GM12872 (cell line): ENCODE measurements at regions not wholly inside any gene's neighbourhood (a gene's known extent, or its start where the extent isn't known, plus 50 kb on each side); places are given as distances from the start of the nearest gene placed in this dataset.

Source experiments
- TF ChIP-seq, protein P1 (sequence below): IDR thresholded peaks from 3 replicates; pipeline ENCODE4 v1.5.1; 2011; ENCODE audit warnings: low read depth, mild to moderate bottlenecking, low read length, moderate library complexity; ENCODE audit not compliant: insufficient read depth

DNA sequence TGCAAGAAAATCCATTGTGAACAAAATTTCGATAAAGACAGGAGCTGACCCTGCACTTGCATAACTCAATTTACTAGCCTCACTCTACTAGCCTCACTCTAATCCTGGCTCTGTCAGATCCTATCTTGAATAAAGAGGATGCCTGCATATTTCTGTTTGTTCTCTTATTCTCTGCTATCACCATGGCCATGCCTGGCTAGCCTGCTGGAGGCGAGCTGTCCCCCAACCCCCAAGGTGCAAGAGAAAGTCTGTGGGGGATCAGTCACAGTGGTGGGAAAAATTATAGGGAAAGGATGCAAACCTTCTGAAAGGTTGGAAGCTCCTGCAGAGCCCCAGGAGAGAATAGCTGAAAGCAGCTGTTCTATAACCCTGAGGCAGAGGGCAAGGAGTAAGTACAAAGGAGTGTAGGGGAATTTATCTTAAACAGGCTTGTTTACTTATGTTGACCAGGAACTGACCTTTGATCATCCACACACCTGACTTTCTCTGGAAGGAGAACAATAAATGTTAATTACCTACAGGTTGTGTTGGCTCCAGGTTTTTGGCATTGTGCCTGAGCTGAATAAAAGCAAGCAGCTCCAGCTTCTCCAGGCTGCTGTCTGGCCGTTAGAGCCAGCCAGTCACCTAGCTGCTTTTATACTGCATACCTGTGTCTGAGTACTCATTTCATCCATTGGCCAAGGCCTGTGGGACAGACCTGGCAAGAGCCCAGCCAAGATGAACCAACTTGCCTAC, 137.7 kb upstream of the RASGRP1 start:
- TF ChIP-seq, protein P1, sequence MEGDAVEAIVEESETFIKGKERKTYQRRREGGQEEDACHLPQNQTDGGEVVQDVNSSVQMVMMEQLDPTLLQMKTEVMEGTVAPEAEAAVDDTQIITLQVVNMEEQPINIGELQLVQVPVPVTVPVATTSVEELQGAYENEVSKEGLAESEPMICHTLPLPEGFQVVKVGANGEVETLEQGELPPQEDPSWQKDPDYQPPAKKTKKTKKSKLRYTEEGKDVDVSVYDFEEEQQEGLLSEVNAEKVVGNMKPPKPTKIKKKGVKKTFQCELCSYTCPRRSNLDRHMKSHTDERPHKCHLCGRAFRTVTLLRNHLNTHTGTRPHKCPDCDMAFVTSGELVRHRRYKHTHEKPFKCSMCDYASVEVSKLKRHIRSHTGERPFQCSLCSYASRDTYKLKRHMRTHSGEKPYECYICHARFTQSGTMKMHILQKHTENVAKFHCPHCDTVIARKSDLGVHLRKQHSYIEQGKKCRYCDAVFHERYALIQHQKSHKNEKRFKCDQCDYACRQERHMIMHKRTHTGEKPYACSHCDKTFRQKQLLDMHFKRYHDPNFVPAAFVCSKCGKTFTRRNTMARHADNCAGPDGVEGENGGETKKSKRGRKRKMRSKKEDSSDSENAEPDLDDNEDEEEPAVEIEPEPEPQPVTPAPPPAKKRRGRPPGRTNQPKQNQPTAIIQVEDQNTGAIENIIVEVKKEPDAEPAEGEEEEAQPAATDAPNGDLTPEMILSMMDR: no peak

DNA sequence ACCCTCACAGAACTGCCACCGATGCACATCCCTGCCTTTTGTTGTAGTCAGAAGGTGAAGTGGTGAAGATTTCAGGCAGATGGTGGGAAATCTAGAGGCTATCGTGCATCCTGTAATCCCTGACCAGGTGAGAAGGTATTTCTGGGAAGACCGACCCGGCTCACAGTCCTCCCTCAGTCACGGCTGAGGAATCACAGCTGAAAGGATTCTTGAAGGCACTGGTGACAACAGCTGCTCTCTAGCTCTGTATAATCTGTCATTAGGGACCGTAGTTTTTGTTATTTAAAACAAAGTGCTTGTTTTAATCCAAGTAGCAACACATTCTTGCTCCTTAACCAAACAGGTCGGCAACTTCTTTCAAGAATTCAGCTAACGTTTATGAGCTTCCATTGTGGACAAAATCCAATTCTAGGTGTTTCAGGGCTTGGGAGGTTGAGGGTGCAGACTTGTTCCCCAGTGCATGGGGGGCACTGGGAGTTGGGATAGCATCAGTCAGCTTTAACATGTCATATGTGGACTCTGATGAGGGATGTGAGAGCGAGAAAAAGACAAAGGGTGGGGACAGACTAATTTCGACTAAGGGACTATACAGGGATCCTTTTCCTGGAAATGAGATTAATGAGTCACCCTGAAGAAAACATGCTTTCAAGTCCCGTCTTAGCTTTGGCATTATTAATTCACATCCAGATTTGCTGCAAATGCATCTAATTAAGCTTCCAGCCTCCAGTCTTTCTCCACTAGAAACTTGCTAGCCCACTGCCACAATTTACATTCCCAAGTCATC, 141.0 kb upstream of the RASGRP1 start:
- TF ChIP-seq, protein P1: no peak

DNA sequence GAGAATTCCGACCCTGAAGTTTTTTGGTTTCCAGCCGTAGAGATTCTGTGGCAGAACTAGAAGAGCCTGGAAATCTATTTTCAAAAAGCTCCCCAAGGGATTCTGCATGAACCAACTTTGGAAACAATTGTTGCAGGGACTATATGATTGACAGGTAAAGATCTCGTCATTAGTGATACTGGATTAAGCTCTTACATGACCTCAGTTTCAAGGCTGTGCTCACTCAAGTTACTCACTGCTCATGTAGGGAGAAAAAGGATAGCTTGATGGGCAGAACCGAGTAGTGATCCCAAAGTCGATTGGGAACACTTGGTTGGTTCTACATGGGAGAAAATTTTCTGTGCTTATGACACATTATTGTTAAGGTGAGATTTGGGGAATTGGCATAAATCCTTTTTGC, 142.3 kb upstream of the RASGRP1 start:
- TF ChIP-seq, protein P1: no peak

DNA sequence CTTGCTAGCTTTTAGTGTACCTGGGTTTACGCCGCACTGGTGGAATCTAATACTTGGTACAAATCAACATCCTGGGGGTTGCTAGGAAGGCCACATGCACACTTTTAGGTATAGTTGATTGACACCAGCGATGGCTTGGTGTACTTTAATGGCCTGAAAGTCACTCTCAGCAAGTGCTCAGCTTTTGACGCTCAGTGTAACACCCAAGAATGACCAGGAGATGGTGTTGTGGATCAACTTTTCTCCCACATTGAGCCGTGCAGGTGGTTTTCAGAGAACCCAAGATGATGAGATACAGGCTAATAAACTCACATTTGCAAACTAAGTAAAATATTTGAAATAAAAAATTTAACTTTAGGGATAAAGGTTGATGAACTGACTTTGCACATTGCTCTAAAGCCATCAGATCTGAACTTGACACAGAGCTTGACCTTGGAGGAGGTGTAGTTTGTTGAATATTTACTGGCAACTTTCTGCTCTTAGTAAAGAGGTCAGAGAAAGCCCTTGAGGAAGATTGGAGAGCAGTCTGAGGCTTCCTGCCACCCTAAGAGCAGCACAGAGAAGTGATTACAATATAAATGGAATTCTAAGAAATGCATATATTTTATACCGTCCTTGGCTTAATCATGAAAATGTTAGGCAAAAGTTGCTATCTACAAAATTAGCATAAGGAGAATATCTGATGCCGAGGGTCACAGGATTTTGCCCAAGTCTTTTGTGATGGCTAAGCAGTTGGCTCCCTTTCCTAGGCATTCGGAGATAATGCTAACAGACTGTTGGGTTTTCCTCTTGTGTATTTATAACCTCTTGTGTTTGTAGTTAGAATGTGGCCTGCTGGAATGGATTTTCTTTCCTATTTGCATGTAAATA, 143.4 kb upstream of the RASGRP1 start:
- TF ChIP-seq, protein P1: peak; percentile 78

DNA sequence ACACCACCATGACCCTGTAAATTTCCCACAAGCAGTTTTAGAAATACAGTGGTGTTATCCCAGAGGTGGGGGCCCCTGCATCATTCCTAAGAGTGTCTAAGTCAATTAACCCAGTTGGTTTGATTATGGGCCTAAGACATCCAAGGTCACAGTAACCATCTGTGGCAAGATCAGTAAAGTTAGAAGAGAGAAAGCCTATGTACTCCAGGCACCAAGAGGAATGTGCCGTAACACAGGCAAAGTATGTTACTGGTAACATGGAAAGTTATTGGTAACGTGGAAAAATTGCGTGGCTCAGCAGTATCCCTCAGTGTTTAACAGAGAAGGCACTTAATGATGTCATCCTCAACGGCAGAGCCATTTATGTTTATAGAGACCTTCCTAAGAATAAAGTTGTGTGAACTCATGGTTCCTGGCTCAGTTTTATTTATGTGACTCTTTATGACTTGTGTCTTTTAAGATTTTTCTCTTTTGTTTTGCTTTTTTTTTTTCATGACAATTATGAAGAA, 144.1 kb upstream of the RASGRP1 start:
- TF ChIP-seq, protein P1: no peak

DNA sequence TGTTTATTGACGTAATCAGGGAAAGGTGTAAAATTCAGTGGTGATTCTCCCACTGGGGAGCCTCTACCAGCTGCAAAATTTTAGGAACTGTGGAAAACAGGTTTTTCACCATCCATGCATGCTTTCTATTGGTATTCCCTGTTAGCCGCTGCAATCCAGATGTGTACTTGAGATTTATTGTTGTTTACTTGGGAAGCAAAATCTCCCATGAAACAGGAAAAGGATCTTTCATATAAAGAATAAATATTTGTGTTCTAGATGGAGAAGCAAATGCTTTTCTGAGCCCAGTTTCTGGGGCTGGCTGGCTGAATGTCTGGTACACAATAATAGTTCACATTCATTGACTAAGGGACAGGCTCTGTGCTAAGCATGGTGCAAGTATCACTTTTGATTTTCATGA, 144.6 kb upstream of the RASGRP1 start:
- TF ChIP-seq, protein P1: no peak
